SU-DHL-6 (cell line): ENCODE measurements at regions not wholly inside any gene's neighbourhood (a gene's known extent, or its start where the extent isn't known, plus 50 kb on each side); places are given as distances from the start of the nearest gene placed in this dataset.

Experiments
- EZH2phosphoT487 ChIP-seq: fragments of 200-600 bp; sonication (generic), shearing (Covaris generic); conservative IDR thresholded peaks from 2 replicates; pipeline ENCODE4 v1.6.1; 2018; ENCODE audit warnings: mild to moderate bottlenecking, antibody characterized with exemption, low read length, moderate library complexity, mixed read lengths
- TF ChIP-seq, protein P1 (sequence below): fragments of 200-600 bp; sonication (generic); IDR thresholded peaks from one replicate; pipeline ENCODE4 v1.5.1; 2017; ENCODE audit warnings: antibody characterized with exemption, mild to moderate bottlenecking, low read length, moderate library complexity; ENCODE audit not compliant: insufficient read depth, poor library complexity, severe bottlenecking

DNA sequence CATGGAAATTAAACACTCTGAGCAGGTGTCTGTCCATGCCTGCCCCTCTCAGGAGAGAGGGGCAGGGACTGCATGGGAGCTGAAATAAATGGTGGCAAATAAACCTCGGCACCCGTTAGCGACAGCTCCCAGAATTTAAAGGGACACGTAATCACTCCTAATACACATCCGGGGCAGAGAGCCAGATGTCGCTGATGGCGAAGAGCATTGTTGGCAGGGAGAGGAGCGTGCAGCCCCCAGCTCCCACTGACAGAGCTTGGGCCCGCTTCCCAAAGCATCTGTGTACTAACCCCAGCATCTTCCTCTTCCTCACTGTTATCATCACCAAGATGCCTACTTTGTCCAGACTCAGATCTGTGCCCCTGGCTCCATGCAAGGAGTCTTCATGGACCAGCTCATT, 85.8 kb downstream of the IRX5 start:
- TF ChIP-seq, protein P1, sequence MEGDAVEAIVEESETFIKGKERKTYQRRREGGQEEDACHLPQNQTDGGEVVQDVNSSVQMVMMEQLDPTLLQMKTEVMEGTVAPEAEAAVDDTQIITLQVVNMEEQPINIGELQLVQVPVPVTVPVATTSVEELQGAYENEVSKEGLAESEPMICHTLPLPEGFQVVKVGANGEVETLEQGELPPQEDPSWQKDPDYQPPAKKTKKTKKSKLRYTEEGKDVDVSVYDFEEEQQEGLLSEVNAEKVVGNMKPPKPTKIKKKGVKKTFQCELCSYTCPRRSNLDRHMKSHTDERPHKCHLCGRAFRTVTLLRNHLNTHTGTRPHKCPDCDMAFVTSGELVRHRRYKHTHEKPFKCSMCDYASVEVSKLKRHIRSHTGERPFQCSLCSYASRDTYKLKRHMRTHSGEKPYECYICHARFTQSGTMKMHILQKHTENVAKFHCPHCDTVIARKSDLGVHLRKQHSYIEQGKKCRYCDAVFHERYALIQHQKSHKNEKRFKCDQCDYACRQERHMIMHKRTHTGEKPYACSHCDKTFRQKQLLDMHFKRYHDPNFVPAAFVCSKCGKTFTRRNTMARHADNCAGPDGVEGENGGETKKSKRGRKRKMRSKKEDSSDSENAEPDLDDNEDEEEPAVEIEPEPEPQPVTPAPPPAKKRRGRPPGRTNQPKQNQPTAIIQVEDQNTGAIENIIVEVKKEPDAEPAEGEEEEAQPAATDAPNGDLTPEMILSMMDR, result no peak
- no peak for TF ChIP-seq EZH2phosphoT487
